Gastroesophageal sphincter (tissue), 4 donors: ENCODE measurements at regions not wholly inside any gene's neighbourhood (a gene's known extent, or its start where the extent isn't known, plus 50 kb on each side); places are given as distances from the start of the nearest gene placed in this dataset.

ENCODE experiments used
- ATAC-seq: fragments of 150-250 bp; one replicate; pipeline ENCODE4 v1.9.1; 2016; ENCODE audit warnings: mild to moderate bottlenecking, moderate library complexity
- H3K27ac ChIP-seq, 4 donors: fragments of 200-600 bp; sonication (generic) in 3 of 4; 1 replicate in 3 of 4; 2 replicates in 1 of 4; pipeline ENCODE4 v1.5.1; 2016 to 2019
- H3K27me3 ChIP-seq: fragments of 200-600 bp; sonication (generic); one replicate; pipeline ENCODE4 v1.5.1; 2019
- H3K36me3 ChIP-seq, 2 donors: fragments of 200-600 bp; sonication (generic); one replicate each; pipeline ENCODE4 v1.5.1; 2019; ENCODE audit warnings: control low read depth in 1 of 2
- H3K4me1 ChIP-seq, 3 donors: fragments of 200-600 bp; sonication (generic); 1 replicate in 2 of 3; 2 replicates in 1 of 3; pipeline ENCODE4 v1.5.1; 2016 to 2019; ENCODE audit warnings: control low read depth in 2 of 3
- H3K4me3 ChIP-seq, 2 donors: fragments of 200-600 bp; sonication (generic); one replicate each; pipeline ENCODE4 v1.5.1; 2019; ENCODE audit warnings: mild to moderate bottlenecking in 1 of 2, moderate library complexity in 1 of 2
- H3K9me3 ChIP-seq, 3 donors: fragments of 200-600 bp; sonication (generic); one replicate each; pipeline ENCODE4 v1.5.1; 2017 to 2019; ENCODE audit warnings: control low read depth in 2 of 3
- EP300 ChIP-seq: sonication (generic); formaldehyde crosslinking; IDR thresholded peaks from one replicate; pipeline ENCODE4 v1.6.1; 2017; ENCODE audit warnings: antibody characterized with exemption, mild to moderate bottlenecking
- POLR2A ChIP-seq, 2 donors: fragments of 450-650 bp; IDR thresholded peaks; one replicate each; pipeline ENCODE4 v1.6.1; 2017; ENCODE audit warnings: antibody characterized with exemption in 2 of 2, mild to moderate bottlenecking in 2 of 2, moderate library complexity in 1 of 2
- POLR2AphosphoS5 ChIP-seq: sonication (generic); formaldehyde crosslinking; IDR thresholded peaks from one replicate; pipeline ENCODE4 v1.6.1; 2017; ENCODE audit warnings: antibody characterized with exemption
- WGBS, 2 donors: methylation state at CpG; one replicate each; pipeline ENCODE4 v1.1.5; 2018; ENCODE audit warnings: low coverage in 1 of 2; 5-methylcytosine and 5-hydroxymethylcytosine counted together
- TF ChIP-seq, protein P1 (sequence below), 4 experiments: fragments of 200-600 bp in 2 of 4; fragments of 450-650 bp in 2 of 4; sonication (generic) in 1 of 4; IDR thresholded peaks; one replicate each; pipeline ENCODE4 v1.5.1; 2017 to 2019; ENCODE audit warnings: antibody characterized with exemption in 4 of 4, mild to moderate bottlenecking in 2 of 4, moderate library complexity in 2 of 4

DNA sequence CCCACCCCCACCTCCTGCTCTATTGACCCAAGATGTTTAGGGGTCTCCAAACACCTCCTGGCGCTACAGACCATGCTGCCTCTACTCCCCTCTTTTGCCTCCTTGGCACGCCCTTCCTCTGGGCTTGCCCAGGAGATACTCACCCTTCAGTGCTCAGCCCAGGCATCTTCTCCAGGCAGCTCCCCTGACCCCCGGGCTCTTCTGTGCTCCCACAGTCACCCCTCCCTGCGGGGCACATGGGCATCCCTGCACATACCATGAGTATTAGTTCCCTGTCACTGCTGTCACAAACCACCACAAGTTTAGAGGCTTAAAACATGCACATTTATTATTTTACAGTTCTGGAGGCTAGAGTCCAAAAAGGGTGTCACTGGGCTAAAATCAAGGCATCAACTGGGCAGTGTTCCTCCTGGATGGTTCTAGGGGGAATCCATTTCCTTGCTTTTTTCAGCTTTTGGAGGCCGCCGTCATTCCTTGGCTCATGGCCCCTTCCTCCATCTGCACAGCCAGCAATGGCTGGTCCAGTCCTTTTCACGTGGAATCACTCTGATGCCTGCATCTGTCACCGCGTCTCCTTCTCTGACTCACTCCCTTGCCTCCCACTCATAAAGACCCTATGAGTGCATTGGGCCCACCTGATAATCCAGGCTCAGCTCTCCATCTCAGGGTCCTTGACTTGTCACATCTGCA, 230.4 kb upstream of the COPS8 start:
- Histone ChIP-seq H3K4me1 (no peaks in the 10 kb centered on the region), H3K27ac (no peak overlapping the region), H3K4me3 (no peak overlapping the region), H3K9me3 (peaks cover 0 to 11% (median 0%) of the 10 kb centered on the region in 3 donors), H3K36me3 (no peaks in the 10 kb centered on the region), H3K27me3 (peaks cover 16% of the 10 kb centered on the region)
- no peak for TF ChIP-seq EP300
- no peak for TF ChIP-seq POLR2AphosphoS5
- TF ChIP-seq POLR2A (IDR thresholded peaks at IDR 0.05): no peak
- TF ChIP-seq, protein P1, sequence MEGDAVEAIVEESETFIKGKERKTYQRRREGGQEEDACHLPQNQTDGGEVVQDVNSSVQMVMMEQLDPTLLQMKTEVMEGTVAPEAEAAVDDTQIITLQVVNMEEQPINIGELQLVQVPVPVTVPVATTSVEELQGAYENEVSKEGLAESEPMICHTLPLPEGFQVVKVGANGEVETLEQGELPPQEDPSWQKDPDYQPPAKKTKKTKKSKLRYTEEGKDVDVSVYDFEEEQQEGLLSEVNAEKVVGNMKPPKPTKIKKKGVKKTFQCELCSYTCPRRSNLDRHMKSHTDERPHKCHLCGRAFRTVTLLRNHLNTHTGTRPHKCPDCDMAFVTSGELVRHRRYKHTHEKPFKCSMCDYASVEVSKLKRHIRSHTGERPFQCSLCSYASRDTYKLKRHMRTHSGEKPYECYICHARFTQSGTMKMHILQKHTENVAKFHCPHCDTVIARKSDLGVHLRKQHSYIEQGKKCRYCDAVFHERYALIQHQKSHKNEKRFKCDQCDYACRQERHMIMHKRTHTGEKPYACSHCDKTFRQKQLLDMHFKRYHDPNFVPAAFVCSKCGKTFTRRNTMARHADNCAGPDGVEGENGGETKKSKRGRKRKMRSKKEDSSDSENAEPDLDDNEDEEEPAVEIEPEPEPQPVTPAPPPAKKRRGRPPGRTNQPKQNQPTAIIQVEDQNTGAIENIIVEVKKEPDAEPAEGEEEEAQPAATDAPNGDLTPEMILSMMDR (IDR thresholded peaks at IDR 0.05): no peak
- 92% methylated on average over 8 of the region's 9 CpGs; no CpG with 5 or more reads in 1 of the 2 donors for WGBS, 2 donors
- no peak for ATAC-seq

DNA sequence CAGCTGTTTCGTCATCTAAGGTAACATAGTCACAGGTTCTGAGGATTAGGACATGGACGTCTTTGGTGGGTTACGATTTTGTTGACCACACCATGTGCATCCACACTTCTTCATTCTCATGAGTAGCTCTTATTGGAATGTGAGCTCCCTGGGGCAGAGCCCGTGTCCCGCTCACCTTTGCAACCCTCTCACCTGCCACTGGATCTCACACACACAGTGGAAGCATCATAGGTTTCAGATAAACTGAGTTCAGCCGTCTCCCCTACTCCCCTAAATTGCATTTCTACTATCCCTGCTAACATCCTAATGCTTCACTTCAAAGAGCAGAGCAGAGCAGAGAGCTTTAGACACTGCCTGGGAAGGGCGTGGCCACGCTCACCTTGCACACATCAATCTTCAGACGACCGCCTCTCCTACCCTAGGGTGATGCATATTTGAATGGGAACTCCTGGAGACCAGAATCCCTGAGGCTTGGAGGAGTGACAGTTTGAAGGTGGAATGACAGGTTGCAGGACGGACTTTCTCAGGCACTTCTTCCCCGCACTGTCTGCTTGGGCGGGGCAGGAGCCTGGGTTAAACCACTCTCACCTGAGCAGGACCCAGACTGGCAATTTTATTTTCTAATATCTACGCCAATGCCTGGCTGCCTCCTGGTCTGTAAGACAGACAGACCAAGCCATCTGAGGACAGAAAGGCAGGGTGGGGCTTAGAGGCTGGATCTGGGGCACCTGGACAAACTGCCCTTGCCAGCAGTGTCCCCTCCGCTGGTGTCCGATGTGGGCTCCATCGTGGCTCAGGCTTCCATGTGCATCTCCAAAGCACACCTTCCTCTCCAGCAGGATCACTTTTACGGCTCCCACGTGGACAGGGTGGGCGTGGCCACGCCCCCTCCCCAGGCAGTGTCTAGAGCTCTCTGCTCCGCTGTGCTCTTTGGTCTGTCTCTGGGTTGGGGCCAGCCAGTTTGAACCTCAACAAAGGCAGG, 229.5 kb upstream of the COPS8 start:
- Histone ChIP-seq H3K36me3 (no peaks in the 10 kb centered on the region), H3K4me1 (no peaks in the 10 kb centered on the region), H3K4me3 (no peak overlapping the region), H3K27ac (no peak overlapping the region), H3K27me3 (peaks cover 17% of the 10 kb centered on the region), H3K9me3 (peaks cover 0 to 11% (median 0%) of the 10 kb centered on the region in 3 donors)
- TF ChIP-seq POLR2A (IDR thresholded peaks at IDR 0.05) (no peak), POLR2AphosphoS5 (no peak), EP300 (no peak)
- TF ChIP-seq, protein P1 (IDR thresholded peaks at IDR 0.05): no peak
- 94% methylated on average over 7 to 13 of the region's 22 CpGs for WGBS, 2 donors
- no peak for ATAC-seq

DNA sequence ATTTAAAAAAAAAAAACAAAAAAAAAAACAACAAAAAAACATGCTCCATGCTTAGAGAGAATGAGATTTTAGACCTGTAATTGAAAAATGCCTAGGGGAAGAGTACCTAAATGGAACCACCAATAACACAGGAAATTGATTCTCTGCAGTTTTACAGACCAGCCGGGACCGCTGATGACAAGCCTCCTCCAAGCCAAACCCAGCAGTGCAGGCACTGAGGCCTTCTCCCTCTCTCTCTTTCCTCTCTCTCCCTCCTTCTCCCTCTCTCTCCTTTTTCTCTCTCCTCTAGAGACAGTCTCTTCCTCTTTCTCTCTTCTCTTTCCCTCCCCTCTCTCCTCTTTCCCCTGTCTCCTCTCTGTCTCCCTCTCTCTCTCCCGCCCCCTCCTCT, 228.8 kb upstream of the COPS8 start:
- peaks cover 0 to 11% (median 0%) of the 10 kb centered on the region in 3 donors for H3K9me3 ChIP-seq
- no peaks in the 10 kb centered on the region for H3K4me1 ChIP-seq
- H3K36me3 ChIP-seq: no peaks in the 10 kb centered on the region
- H3K27ac ChIP-seq: no peak overlapping the region
- peaks cover 22% of the 10 kb centered on the region for H3K27me3 ChIP-seq
- 41 to 47% methylated on average over 2 of the region's 3 CpGs for WGBS, 2 donors
- H3K4me3 ChIP-seq: no peak overlapping the region
- no peak for ATAC-seq
- TF ChIP-seq POLR2AphosphoS5 (no peak), POLR2A (IDR thresholded peaks at IDR 0.05) (no peak), EP300 (no peak)
- TF ChIP-seq, protein P1 (IDR thresholded peaks at IDR 0.05): no peak

DNA sequence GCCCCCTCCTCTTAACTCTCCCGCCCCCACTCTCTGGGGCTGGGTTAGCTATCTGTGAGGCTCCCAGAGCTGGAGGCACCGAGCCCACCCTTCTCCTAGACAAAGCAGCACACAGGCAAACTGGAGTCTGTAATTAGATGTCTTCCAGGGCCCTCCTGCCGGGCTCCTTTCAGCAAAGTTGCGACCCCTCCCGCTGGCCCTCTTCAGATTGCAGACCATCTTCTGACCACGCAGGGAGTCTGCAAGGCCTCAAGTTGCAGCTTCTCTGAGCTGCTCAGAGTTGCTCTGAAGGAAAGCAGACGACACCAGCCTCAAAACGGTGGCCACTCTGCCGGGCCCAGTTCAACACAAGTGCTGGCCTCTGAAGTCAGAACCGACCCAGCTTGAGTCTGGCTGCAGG, 228.4 kb upstream of the COPS8 start:
- no peak for ATAC-seq
- peaks cover 22% of the 10 kb centered on the region for H3K27me3 ChIP-seq
- no peak overlapping the region for H3K27ac ChIP-seq
- no peaks in the 10 kb centered on the region for H3K36me3 ChIP-seq
- H3K4me1 ChIP-seq: no peaks in the 10 kb centered on the region
- peaks cover 0 to 11% (median 0%) of the 10 kb centered on the region in 3 donors for H3K9me3 ChIP-seq
- TF ChIP-seq POLR2AphosphoS5 (no peak), EP300 (no peak), POLR2A (IDR thresholded peaks at IDR 0.05) (no peak)
- TF ChIP-seq, protein P1 (IDR thresholded peaks at IDR 0.05): no peak
- H3K4me3 ChIP-seq: no peak overlapping the region
- no CpG with 5 or more reads among the region's 10 CpGs for WGBS, 2 donors
